MM.1S (cell line): ENCODE measurements at regions not wholly inside any gene's neighbourhood (a gene's known extent, or its start where the extent isn't known, plus 50 kb on each side); places are given as distances from the start of the nearest gene placed in this dataset.

ENCODE experiments used
- CTCF ChIP-seq: fragments of 300-600 bp; sonication (generic); IDR thresholded peaks from 2 replicates; pipeline ENCODE4 v1.5.1; 2016; ENCODE audit warnings: antibody characterized with exemption, low read length, mixed read lengths
- EZH2 ChIP-seq: fragments of 300-600 bp; sonication (generic); optimal IDR thresholded peaks from 2 replicates; pipeline ENCODE3; 2017; ENCODE audit warnings: low read depth, mild to moderate bottlenecking, antibody characterized with exemption, low read length, mixed read lengths
- EZH2phosphoT487 ChIP-seq: fragments of 300-600 bp; sonication (generic); IDR thresholded peaks from 2 replicates; pipeline ENCODE4 v1.6.1; 2018; ENCODE audit warnings: antibody characterized with exemption, low read length

GRCh38 chr6:22952097-22952496 lies 382.7 kb downstream of the HDGFL1 start:
- TF ChIP-seq CTCF: no peak
- no peak for TF ChIP-seq EZH2
- no peak for TF ChIP-seq EZH2phosphoT487
